Cardiac muscle cell (in vitro differentiated cells and primary cell): ENCODE measurements at regions not wholly inside any gene's neighbourhood (a gene's known extent, or its start where the extent isn't known, plus 50 kb on each side); places are given as distances from the start of the nearest gene placed in this dataset.

Experiments used
- DNase-seq, 2 donors: peaks; one replicate each; pipeline versions ENCODE4 v3.0.0 to v3.0.0-alpha.2; 2010 to 2017; ENCODE audit warnings: low read depth in 1 of 2, low spot score in 1 of 2
- H3K27ac ChIP-seq: fragments of 200-600 bp; sonication (generic); 2 replicates; pipeline ENCODE4 v1.5.1; 2016
- H3K27me3 ChIP-seq: fragments of 200-600 bp; sonication (generic); 2 replicates; pipeline ENCODE4 v1.6.0; 2016; ENCODE audit warnings: control low read depth
- H3K36me3 ChIP-seq: fragments of 200-600 bp; sonication (generic); 2 replicates; pipeline ENCODE4 v1.5.1; 2016; ENCODE audit warnings: control low read depth
- H3K4me1 ChIP-seq: fragments of 200-600 bp; sonication (generic); 2 replicates; pipeline ENCODE4 v1.8.1; 2017; ENCODE audit warnings: low read depth, mild to moderate bottlenecking, mixed run types
- H3K4me3 ChIP-seq: fragments of 200-600 bp; sonication (generic); 2 replicates; pipeline ENCODE4 v1.5.1; 2016; ENCODE audit warnings: mild to moderate bottlenecking
- H3K9me3 ChIP-seq: fragments of 200-600 bp; sonication (generic); 2 replicates; pipeline ENCODE4 v1.5.1; 2017; ENCODE audit warnings: low read depth, mild to moderate bottlenecking, control low read depth
- TF ChIP-seq, protein P1 (sequence below): IDR thresholded peaks from 2 replicates; pipeline ENCODE4 v1.5.1; 2012; ENCODE audit warnings: low read depth, mild to moderate bottlenecking, low read length

- TF ChIP-seq, protein P1, sequence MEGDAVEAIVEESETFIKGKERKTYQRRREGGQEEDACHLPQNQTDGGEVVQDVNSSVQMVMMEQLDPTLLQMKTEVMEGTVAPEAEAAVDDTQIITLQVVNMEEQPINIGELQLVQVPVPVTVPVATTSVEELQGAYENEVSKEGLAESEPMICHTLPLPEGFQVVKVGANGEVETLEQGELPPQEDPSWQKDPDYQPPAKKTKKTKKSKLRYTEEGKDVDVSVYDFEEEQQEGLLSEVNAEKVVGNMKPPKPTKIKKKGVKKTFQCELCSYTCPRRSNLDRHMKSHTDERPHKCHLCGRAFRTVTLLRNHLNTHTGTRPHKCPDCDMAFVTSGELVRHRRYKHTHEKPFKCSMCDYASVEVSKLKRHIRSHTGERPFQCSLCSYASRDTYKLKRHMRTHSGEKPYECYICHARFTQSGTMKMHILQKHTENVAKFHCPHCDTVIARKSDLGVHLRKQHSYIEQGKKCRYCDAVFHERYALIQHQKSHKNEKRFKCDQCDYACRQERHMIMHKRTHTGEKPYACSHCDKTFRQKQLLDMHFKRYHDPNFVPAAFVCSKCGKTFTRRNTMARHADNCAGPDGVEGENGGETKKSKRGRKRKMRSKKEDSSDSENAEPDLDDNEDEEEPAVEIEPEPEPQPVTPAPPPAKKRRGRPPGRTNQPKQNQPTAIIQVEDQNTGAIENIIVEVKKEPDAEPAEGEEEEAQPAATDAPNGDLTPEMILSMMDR, result no peak
- no peaks in the 10 kb centered on the region for H3K9me3 ChIP-seq
- DNase-seq, result no peak
- no peak overlapping the region for H3K4me3 ChIP-seq
- no peaks in the 10 kb centered on the region for H3K27me3 ChIP-seq
- no peak overlapping the region for H3K27ac ChIP-seq
- no peaks in the 10 kb centered on the region for H3K36me3 ChIP-seq
- H3K4me1 ChIP-seq, result no peaks in the 10 kb centered on the region
These were observed 53.1 kb upstream of the WNT4 start for GRCh38 chr1:22196041-22196440.

GRCh38 chr1:22196641-22197040 is 53.7 kb upstream of the WNT4 start:
- no peaks in the 10 kb centered on the region for H3K9me3 ChIP-seq
- H3K27ac ChIP-seq, result no peak overlapping the region
- no peak overlapping the region for H3K4me3 ChIP-seq
- TF ChIP-seq, protein P1, result no peak
- H3K27me3 ChIP-seq, result no peaks in the 10 kb centered on the region
- H3K4me1 ChIP-seq, result no peaks in the 10 kb centered on the region
- no peak for DNase-seq
- no peaks in the 10 kb centered on the region for H3K36me3 ChIP-seq

GRCh38 chr1:22197644-22198043 is 54.7 kb upstream of the WNT4 start:
- TF ChIP-seq, protein P1, result no peak
- H3K4me3 ChIP-seq, result no peak overlapping the region
- H3K4me1 ChIP-seq, result no peaks in the 10 kb centered on the region
- no peaks in the 10 kb centered on the region for H3K27me3 ChIP-seq
- no peak overlapping the region for H3K27ac ChIP-seq
- no peak for DNase-seq
- no peaks in the 10 kb centered on the region for H3K36me3 ChIP-seq
- no peaks in the 10 kb centered on the region for H3K9me3 ChIP-seq

GRCh38 chr1:22201023-22201422 is 58.1 kb upstream of the WNT4 start:
- Histone ChIP-seq H3K9me3 (no peaks in the 10 kb centered on the region), H3K27ac (no peak overlapping the region), H3K4me3 (no peak overlapping the region), H3K4me1 (no peaks in the 10 kb centered on the region), H3K27me3 (peaks cover 3% of the 10 kb centered on the region), H3K36me3 (no peaks in the 10 kb centered on the region)
- TF ChIP-seq, protein P1, result no peak
- no peak for DNase-seq

GRCh38 chr1:22203335-22203734 is 60.4 kb upstream of the WNT4 start:
- no peak for DNase-seq
- Histone ChIP-seq H3K27me3 (peaks cover 12% of the 10 kb centered on the region), H3K9me3 (no peaks in the 10 kb centered on the region), H3K4me3 (no peak overlapping the region), H3K36me3 (no peaks in the 10 kb centered on the region), H3K4me1 (no peaks in the 10 kb centered on the region), H3K27ac (no peak overlapping the region)
- TF ChIP-seq, protein P1, result no peak
